Pancreas (tissue), 10 donors: ENCODE measurements at regions not wholly inside any gene's neighbourhood (a gene's known extent, or its start where the extent isn't known, plus 50 kb on each side); places are given as distances from the start of the nearest gene placed in this dataset.

ENCODE experiments used
- ATAC-seq, 4 donors: fragments of 200-7000 bp; cut with Tn5 transposase; one replicate each; pipeline versions ENCODE4 v1.8.0 to v1.9.1; 2020; ENCODE audit warnings: mild to moderate bottlenecking in 4 of 4, moderate library complexity in 4 of 4
- DNase-seq, 6 donors: peaks; one replicate each; pipeline ENCODE4 v3.0.0-alpha.2; 2020
- FAIRE-seq: peaks from 2 replicates; lab custom pipeline; 2012; peaks lifted over from hg19 to GRCh38; lab: Jason Lieb, UNC
- H3K27ac ChIP-seq, 4 donors: fragments of 200-600 bp; sonication (generic); 1 replicate in 3 of 4; 2 replicates in 1 of 4; pipeline versions ENCODE4 v1.5.0 to v1.8.0; 2020
- H3K27me3 ChIP-seq, 4 donors: fragments of 200-600 bp; one replicate each; pipeline ENCODE4 v1.8.0; 2021
- H3K36me3 ChIP-seq, 3 donors: fragments of 200-600 bp; sonication (generic) in 1 of 3; one replicate each; pipeline versions ENCODE4 v1.5.0 to v1.8.0; 2020 to 2021
- H3K4me1 ChIP-seq, 3 donors: fragments of 200-600 bp; one replicate each; pipeline ENCODE4 v1.8.0; 2021
- H3K4me3 ChIP-seq, 4 donors: fragments of 200-600 bp; sonication (generic) in 2 of 4; one replicate each; pipeline versions ENCODE4 v1.5.0 to v1.8.0; 2020 to 2021
- H3K9me3 ChIP-seq, 4 donors: fragments of 200-600 bp; one replicate each; pipeline ENCODE4 v1.8.0; 2021
- WGBS, 2 donors: extraction: QIAGEN DNeasy Blood & Tissue Kit; methylation state at CpG; one replicate each; pipeline ENCODE4 v1.1.7; 2013; 5-methylcytosine and 5-hydroxymethylcytosine counted together
- intact Hi-C, 3 donors: fragments of 100-400 bp; cut with DNase I; formaldehyde crosslinking; loops; one replicate each; pipeline versions ENCODE4 v1.11.1 to v1.14.2; 2022
- TF ChIP-seq, protein P1 (sequence below), 4 donors: fragments of 200-600 bp; sonication (generic) in 3 of 4; IDR thresholded peaks; one replicate each; pipeline versions ENCODE4 v1.5.0 to v1.8.0; 2021; ENCODE audit warnings: antibody characterized with exemption in 4 of 4
- donor health status: healthy with polysubstance abuse.
- donor health status: DM: no; HTN: no; CAD: no; lungs with moderate emphysema.
- donor health status: DM: no; HTN: no; CAD: no.
- donor health status: control.
- donor health status: control.
- donor health status: Bipolar disorder and iron deficiency.
- donor health status: DM: yes; HTN: yes; CAD: no.
- donor health status: DM: no; HTN: no; CAD: no.
- donor health status: DM: no; HTN: no; CAD: no.
- donor health status: DM: yes; HTN: yes; CAD: no.

DNA sequence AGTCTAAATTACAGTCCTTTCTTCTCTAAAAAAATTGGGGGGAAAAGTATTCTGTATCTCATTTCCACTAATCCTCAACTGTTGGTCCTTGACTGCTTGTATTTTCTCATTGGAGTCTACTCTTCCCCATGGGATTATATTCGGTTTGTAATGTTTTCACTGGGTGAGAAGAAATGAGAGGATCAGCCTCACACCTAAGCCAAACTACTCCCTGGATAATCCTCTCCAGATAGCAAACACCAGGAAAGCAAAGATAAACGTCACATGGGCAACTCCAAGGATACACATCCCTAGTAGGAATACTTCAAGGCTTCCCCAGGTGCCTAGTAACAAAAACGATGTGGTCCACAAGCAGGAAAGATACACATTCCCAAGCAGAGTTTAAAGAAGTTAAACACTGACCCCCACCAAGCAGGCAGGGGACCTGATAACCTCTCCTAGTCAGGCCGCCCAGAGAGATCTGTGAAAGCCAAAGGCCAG, 53.9 kb upstream of the SOX4 start:
- Histone ChIP-seq H3K27me3 (no peaks in the 10 kb centered on the region), H3K4me1 (peaks cover 10 to 18% (median 13%) of the 10 kb centered on the region in 3 donors), H3K4me3 (no peak overlapping the region), H3K27ac (no peak overlapping the region), H3K36me3 (no peaks in the 10 kb centered on the region), H3K9me3 (no peaks in the 10 kb centered on the region)
- FAIRE-seq: no peak
- no peak for DNase-seq
- ATAC-seq: no peak
- TF ChIP-seq, protein P1, sequence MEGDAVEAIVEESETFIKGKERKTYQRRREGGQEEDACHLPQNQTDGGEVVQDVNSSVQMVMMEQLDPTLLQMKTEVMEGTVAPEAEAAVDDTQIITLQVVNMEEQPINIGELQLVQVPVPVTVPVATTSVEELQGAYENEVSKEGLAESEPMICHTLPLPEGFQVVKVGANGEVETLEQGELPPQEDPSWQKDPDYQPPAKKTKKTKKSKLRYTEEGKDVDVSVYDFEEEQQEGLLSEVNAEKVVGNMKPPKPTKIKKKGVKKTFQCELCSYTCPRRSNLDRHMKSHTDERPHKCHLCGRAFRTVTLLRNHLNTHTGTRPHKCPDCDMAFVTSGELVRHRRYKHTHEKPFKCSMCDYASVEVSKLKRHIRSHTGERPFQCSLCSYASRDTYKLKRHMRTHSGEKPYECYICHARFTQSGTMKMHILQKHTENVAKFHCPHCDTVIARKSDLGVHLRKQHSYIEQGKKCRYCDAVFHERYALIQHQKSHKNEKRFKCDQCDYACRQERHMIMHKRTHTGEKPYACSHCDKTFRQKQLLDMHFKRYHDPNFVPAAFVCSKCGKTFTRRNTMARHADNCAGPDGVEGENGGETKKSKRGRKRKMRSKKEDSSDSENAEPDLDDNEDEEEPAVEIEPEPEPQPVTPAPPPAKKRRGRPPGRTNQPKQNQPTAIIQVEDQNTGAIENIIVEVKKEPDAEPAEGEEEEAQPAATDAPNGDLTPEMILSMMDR (IDR thresholded peaks at IDR 0.05): no peak
- 46 to 50% methylated on average over 4 of the region's 4 CpGs for WGBS, 2 donors
- intact Hi-C loops: no loop called here
